ENCODE measurements at regions not wholly inside any gene's neighbourhood (a gene's known extent, or its start where the extent isn't known, plus 50 kb on each side); places are given as distances from the start of the nearest gene placed in this dataset.

DNA sequence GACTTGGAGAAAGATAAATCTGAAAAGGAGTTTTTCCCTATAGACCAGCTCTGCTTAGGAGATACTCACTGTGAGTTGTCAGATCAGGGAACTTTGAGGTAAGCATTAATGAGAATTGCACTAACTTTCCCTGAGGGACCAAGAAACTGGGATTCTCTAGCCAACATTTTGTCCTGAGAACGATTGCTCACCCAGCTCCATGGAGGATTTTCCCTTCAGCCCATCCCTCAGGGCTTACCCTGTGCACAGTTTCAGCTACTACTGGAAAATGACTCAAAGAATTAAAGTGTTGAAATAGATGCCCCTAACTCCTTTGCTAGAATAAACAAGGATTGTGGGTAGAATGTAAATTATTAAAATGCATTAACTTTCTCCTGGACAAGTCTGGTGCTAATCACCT lies 237.2 kb upstream of the IL12B start:
- TF ChIP-seq, protein P1, sequence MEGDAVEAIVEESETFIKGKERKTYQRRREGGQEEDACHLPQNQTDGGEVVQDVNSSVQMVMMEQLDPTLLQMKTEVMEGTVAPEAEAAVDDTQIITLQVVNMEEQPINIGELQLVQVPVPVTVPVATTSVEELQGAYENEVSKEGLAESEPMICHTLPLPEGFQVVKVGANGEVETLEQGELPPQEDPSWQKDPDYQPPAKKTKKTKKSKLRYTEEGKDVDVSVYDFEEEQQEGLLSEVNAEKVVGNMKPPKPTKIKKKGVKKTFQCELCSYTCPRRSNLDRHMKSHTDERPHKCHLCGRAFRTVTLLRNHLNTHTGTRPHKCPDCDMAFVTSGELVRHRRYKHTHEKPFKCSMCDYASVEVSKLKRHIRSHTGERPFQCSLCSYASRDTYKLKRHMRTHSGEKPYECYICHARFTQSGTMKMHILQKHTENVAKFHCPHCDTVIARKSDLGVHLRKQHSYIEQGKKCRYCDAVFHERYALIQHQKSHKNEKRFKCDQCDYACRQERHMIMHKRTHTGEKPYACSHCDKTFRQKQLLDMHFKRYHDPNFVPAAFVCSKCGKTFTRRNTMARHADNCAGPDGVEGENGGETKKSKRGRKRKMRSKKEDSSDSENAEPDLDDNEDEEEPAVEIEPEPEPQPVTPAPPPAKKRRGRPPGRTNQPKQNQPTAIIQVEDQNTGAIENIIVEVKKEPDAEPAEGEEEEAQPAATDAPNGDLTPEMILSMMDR (IDR thresholded peaks at IDR 0.05; ENCODE audit: insufficient read depth, low read length), result no peak
- no peak for TF ChIP-seq POLR2AphosphoS5 (IDR thresholded peaks at IDR 0.05; ENCODE audit: low read depth)
- TF ChIP-seq GABPA (IDR thresholded peaks at IDR 0.05; ENCODE audit: low read depth), result no peak
- TF ChIP-seq, protein P2, sequence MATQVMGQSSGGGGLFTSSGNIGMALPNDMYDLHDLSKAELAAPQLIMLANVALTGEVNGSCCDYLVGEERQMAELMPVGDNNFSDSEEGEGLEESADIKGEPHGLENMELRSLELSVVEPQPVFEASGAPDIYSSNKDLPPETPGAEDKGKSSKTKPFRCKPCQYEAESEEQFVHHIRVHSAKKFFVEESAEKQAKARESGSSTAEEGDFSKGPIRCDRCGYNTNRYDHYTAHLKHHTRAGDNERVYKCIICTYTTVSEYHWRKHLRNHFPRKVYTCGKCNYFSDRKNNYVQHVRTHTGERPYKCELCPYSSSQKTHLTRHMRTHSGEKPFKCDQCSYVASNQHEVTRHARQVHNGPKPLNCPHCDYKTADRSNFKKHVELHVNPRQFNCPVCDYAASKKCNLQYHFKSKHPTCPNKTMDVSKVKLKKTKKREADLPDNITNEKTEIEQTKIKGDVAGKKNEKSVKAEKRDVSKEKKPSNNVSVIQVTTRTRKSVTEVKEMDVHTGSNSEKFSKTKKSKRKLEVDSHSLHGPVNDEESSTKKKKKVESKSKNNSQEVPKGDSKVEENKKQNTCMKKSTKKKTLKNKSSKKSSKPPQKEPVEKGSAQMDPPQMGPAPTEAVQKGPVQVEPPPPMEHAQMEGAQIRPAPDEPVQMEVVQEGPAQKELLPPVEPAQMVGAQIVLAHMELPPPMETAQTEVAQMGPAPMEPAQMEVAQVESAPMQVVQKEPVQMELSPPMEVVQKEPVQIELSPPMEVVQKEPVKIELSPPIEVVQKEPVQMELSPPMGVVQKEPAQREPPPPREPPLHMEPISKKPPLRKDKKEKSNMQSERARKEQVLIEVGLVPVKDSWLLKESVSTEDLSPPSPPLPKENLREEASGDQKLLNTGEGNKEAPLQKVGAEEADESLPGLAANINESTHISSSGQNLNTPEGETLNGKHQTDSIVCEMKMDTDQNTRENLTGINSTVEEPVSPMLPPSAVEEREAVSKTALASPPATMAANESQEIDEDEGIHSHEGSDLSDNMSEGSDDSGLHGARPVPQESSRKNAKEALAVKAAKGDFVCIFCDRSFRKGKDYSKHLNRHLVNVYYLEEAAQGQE (IDR thresholded peaks at IDR 0.05; ENCODE audit: insufficient replicate concordance, low read depth), result no peak
